Fibroblast of lung (primary cell): ENCODE measurements at regions not wholly inside any gene's neighbourhood (a gene's known extent, or its start where the extent isn't known, plus 50 kb on each side); places are given as distances from the start of the nearest gene placed in this dataset.

Experiments used
- DNase-seq, 2 donors: peaks; one replicate each; pipeline versions ENCODE4 v3.0.0 to v3.0.0-alpha.2; 2010; ENCODE audit warnings: low read depth in 2 of 2
- H2AFZ ChIP-seq: 2 replicates; pipeline ENCODE4 v1.5.1; 2012; ENCODE audit warnings: low read length, control low read depth, inconsistent platforms
- H3K27ac ChIP-seq: 2 replicates; pipeline ENCODE4 v1.5.1; 2011; ENCODE audit warnings: low read length, control low read depth; ENCODE audit not compliant: insufficient read depth
- H3K27me3 ChIP-seq: 2 replicates; pipeline ENCODE4 v1.5.1; 2011; ENCODE audit warnings: mild to moderate bottlenecking, low read length; ENCODE audit not compliant: control insufficient read depth, insufficient read depth
- H3K36me3 ChIP-seq: 2 replicates; pipeline ENCODE4 v1.5.1; 2011; ENCODE audit warnings: low read length; ENCODE audit not compliant: control insufficient read depth, insufficient read depth
- H3K4me1 ChIP-seq: 2 replicates; pipeline ENCODE4 v1.5.1; 2011; ENCODE audit warnings: low read length; ENCODE audit not compliant: control insufficient read depth, insufficient read depth; ENCODE audit errors: extremely low read depth
- H3K4me2 ChIP-seq: 2 replicates; pipeline ENCODE4 v1.5.1; 2011; ENCODE audit warnings: low read length, control low read depth; ENCODE audit not compliant: insufficient read depth; ENCODE audit errors: extremely low read depth
- H3K4me3 ChIP-seq, 4 experiments: fragments of 200-600 bp in 1 of 4; sonication (generic) in 1 of 4; replicated peaks in 1 of 4; 2 replicates each; pipeline ENCODE4 v1.5.1; 2011 to 2016; ENCODE audit warnings: low read length in 4 of 4, low read depth in 3 of 4, mild to moderate bottlenecking in 3 of 4, control low read depth in 2 of 4, inconsistent platforms in 1 of 4, mixed read lengths in 1 of 4; ENCODE audit not compliant: insufficient read depth in 1 of 4; ENCODE audit errors: control extremely low read depth in 1 of 4
- H3K79me2 ChIP-seq: 2 replicates; pipeline ENCODE4 v1.5.1; 2012; ENCODE audit warnings: mild to moderate bottlenecking, low read length, inconsistent platforms; ENCODE audit not compliant: control insufficient read depth, insufficient read depth
- H3K9ac ChIP-seq: 2 replicates; pipeline ENCODE4 v1.5.1; 2011; ENCODE audit warnings: mild to moderate bottlenecking, low read length, control low read depth; ENCODE audit not compliant: insufficient read depth
- H3K9me3 ChIP-seq: 2 replicates; pipeline ENCODE4 v1.5.1; 2012; ENCODE audit warnings: low read depth, low read length; ENCODE audit not compliant: control insufficient read depth, insufficient read depth
- H4K20me1 ChIP-seq: 2 replicates; pipeline ENCODE4 v1.5.1; 2011; ENCODE audit warnings: low read length; ENCODE audit not compliant: control insufficient read depth, insufficient read depth; ENCODE audit errors: extremely low read depth
- CTCF ChIP-seq, 2 donors: IDR thresholded peaks in 1 of 2; conservative IDR thresholded peaks in 1 of 2; 1 replicate in 1 of 2; 2 replicates in 1 of 2; pipeline ENCODE4 v1.5.1; 2011 to 2012; ENCODE audit warnings: low read length in 2 of 2, control low read depth in 1 of 2, inconsistent platforms in 1 of 2, low read depth in 1 of 2, mild to moderate bottlenecking in 1 of 2
- EZH2 ChIP-seq: IDR thresholded peaks from 2 replicates; pipeline ENCODE4 v1.5.1; 2012; ENCODE audit warnings: low read length, control low read depth, mild to moderate bottlenecking; ENCODE audit errors: missing control alignments

GRCh38 chr4:14259936-14260335, 632.4 kb upstream of the BOD1L1 start:
- Histone ChIP-seq H4K20me1 (no peaks in the 10 kb centered on the region), H3K27me3 (no peaks in the 10 kb centered on the region), H3K79me2 (no peaks in the 10 kb centered on the region), H3K4me3 (no peak overlapping the region), H3K27ac (no peak overlapping the region), H3K4me1 (no peaks in the 10 kb centered on the region), H3K9ac (no peak overlapping the region), H3K4me2 (no peak overlapping the region), H3K9me3 (no peaks in the 10 kb centered on the region), H3K36me3 (no peaks in the 10 kb centered on the region), H2AFZ (no peak overlapping the region)
- no peak for DNase-seq
- TF ChIP-seq CTCF (conservative IDR thresholded peaks at IDR 0.05 in 1 of 2, IDR thresholded peaks at IDR 0.05 in 1 of 2; ENCODE audit: low read depth in 1 of 2, low read length in 2 of 2) (no peak), EZH2 (no peak)

GRCh38 chr4:14260591-14260990, 633.1 kb upstream of the BOD1L1 start:
- H4K20me1 ChIP-seq = no peaks in the 10 kb centered on the region
- no peak overlapping the region for H3K27ac ChIP-seq
- H3K79me2 ChIP-seq = no peaks in the 10 kb centered on the region
- no peak overlapping the region for H3K4me3 ChIP-seq
- no peak overlapping the region for H3K9ac ChIP-seq
- no peaks in the 10 kb centered on the region for H3K9me3 ChIP-seq
- no peak overlapping the region for H2AFZ ChIP-seq
- no peak for TF ChIP-seq CTCF (conservative IDR thresholded peaks at IDR 0.05 in 1 of 2, IDR thresholded peaks at IDR 0.05 in 1 of 2; ENCODE audit: low read depth in 1 of 2, low read length in 2 of 2)
- TF ChIP-seq EZH2 = no peak
- H3K4me1 ChIP-seq = no peaks in the 10 kb centered on the region
- DNase-seq = no peak
- H3K36me3 ChIP-seq = no peaks in the 10 kb centered on the region
- H3K4me2 ChIP-seq = no peak overlapping the region
- no peaks in the 10 kb centered on the region for H3K27me3 ChIP-seq

- DNase-seq = no peak
Observed at GRCh38 chr4:14262221-14262620, 634.7 kb upstream of the BOD1L1 start.

More at GRCh38 chr4:14262221-14262620, 634.7 kb upstream of the BOD1L1 start:
- no peak overlapping the region for H3K4me3 ChIP-seq
- no peaks in the 10 kb centered on the region for H4K20me1 ChIP-seq
- H3K79me2 ChIP-seq = no peaks in the 10 kb centered on the region
- H3K9ac ChIP-seq = no peak overlapping the region
- no peak overlapping the region for H3K27ac ChIP-seq
- no peak overlapping the region for H3K4me2 ChIP-seq
- TF ChIP-seq CTCF (conservative IDR thresholded peaks at IDR 0.05 in 1 of 2, IDR thresholded peaks at IDR 0.05 in 1 of 2; ENCODE audit: low read depth in 1 of 2, low read length in 2 of 2) (no peak), EZH2 (no peak)
- H2AFZ ChIP-seq = no peak overlapping the region
- no peaks in the 10 kb centered on the region for H3K36me3 ChIP-seq
- no peaks in the 10 kb centered on the region for H3K4me1 ChIP-seq
- no peaks in the 10 kb centered on the region for H3K9me3 ChIP-seq
- H3K27me3 ChIP-seq = no peaks in the 10 kb centered on the region
